OCI-LY1 (cell line): ENCODE measurements at regions not wholly inside any gene's neighbourhood (a gene's known extent, or its start where the extent isn't known, plus 50 kb on each side); places are given as distances from the start of the nearest gene placed in this dataset.

Source experiments
- H2AFZ ChIP-seq: fragments of 200-600 bp; sonication (generic), shearing (Covaris generic); 2 replicates; pipeline ENCODE4 v1.6.0; 2014; ENCODE audit warnings: antibody characterized with exemption, mild to moderate bottlenecking, low read length
- H3F3A ChIP-seq: fragments of 200-600 bp; sonication (generic), shearing (Covaris generic); 2 replicates; pipeline ENCODE4 v1.6.0; 2014; ENCODE audit warnings: mild to moderate bottlenecking, antibody characterized with exemption, low read length, moderate library complexity; ENCODE audit not compliant: insufficient read depth
- H3K27ac ChIP-seq: fragments of 200-600 bp; sonication (generic); 2 replicates; pipeline ENCODE4 v1.5.1; 2014; ENCODE audit warnings: low read length, mixed run types, mild to moderate bottlenecking, low read depth; ENCODE audit not compliant: poor library complexity, severe bottlenecking
- H3K27me3 ChIP-seq: fragments of 200-600 bp; sonication (generic); 2 replicates; pipeline ENCODE4 v1.6.0; 2014; ENCODE audit warnings: antibody characterized with exemption, mild to moderate bottlenecking, low read length, moderate library complexity; ENCODE audit not compliant: insufficient read depth
- H3K36me3 ChIP-seq: fragments of 200-600 bp; sonication (generic); 2 replicates; pipeline ENCODE4 v1.6.1; 2014; ENCODE audit warnings: mild to moderate bottlenecking, antibody characterized with exemption, low read length, moderate library complexity, mixed read lengths; ENCODE audit not compliant: insufficient read depth
- H3K4me1 ChIP-seq: fragments of 200-600 bp; sonication (generic); 2 replicates; pipeline ENCODE4 v1.5.1; 2014; ENCODE audit warnings: mild to moderate bottlenecking, low read length, moderate library complexity; ENCODE audit not compliant: insufficient read depth, severe bottlenecking
- H3K4me2 ChIP-seq: fragments of 200-600 bp; sonication (generic), shearing (Covaris generic); 2 replicates; pipeline ENCODE4 v1.6.1; 2014; ENCODE audit warnings: low read length
- H3K4me3 ChIP-seq: fragments of 200-600 bp; sonication (generic); 2 replicates; pipeline ENCODE4 v1.5.1; 2014; ENCODE audit warnings: low read length, low read depth, mild to moderate bottlenecking, mixed read lengths; ENCODE audit not compliant: poor library complexity, severe bottlenecking
- H3K79me2 ChIP-seq: fragments of 200-600 bp; shearing (Covaris generic); 2 replicates; pipeline ENCODE4 v1.6.1; 2016; ENCODE audit warnings: mixed run types, low read length, mixed read lengths; ENCODE audit not compliant: insufficient read depth
- H3K9ac ChIP-seq: fragments of 200-600 bp; sonication (generic), shearing (Covaris generic); 2 replicates; pipeline ENCODE4 v1.6.1; 2014; ENCODE audit warnings: mild to moderate bottlenecking, low read length, mixed read lengths
- H3K9me2 ChIP-seq: fragments of 200-600 bp; sonication (generic), shearing (Covaris generic); 2 replicates; pipeline ENCODE4 v1.6.1; 2014; ENCODE audit warnings: low read depth, mild to moderate bottlenecking, low read length, mixed read lengths
- H3K9me3 ChIP-seq: fragments of 200-600 bp; shearing (Covaris generic); 2 replicates; pipeline ENCODE4 v1.6.1; 2014; ENCODE audit warnings: low read length, mixed read lengths
- H4K20me1 ChIP-seq: fragments of 200-600 bp; sonication (generic), shearing (Covaris generic); 2 replicates; pipeline ENCODE4 v1.6.0; 2016; ENCODE audit warnings: mild to moderate bottlenecking, low read length; ENCODE audit not compliant: insufficient read depth
- CTCF ChIP-seq: fragments of 200-600 bp; sonication (generic), shearing (Covaris generic); IDR thresholded peaks from 2 replicates; pipeline ENCODE4 v1.5.1; 2017; ENCODE audit warnings: mild to moderate bottlenecking, antibody characterized with exemption, low read length, moderate library complexity, mixed read lengths
- EZH2 ChIP-seq: fragments of 200-600 bp; sonication (generic), shearing (Covaris generic); IDR thresholded peaks from 2 replicates; pipeline ENCODE4 v1.8.0; 2017; ENCODE audit warnings: borderline replicate concordance, mixed run types, mild to moderate bottlenecking, antibody characterized with exemption, low read length, moderate library complexity, mixed read lengths

DNA sequence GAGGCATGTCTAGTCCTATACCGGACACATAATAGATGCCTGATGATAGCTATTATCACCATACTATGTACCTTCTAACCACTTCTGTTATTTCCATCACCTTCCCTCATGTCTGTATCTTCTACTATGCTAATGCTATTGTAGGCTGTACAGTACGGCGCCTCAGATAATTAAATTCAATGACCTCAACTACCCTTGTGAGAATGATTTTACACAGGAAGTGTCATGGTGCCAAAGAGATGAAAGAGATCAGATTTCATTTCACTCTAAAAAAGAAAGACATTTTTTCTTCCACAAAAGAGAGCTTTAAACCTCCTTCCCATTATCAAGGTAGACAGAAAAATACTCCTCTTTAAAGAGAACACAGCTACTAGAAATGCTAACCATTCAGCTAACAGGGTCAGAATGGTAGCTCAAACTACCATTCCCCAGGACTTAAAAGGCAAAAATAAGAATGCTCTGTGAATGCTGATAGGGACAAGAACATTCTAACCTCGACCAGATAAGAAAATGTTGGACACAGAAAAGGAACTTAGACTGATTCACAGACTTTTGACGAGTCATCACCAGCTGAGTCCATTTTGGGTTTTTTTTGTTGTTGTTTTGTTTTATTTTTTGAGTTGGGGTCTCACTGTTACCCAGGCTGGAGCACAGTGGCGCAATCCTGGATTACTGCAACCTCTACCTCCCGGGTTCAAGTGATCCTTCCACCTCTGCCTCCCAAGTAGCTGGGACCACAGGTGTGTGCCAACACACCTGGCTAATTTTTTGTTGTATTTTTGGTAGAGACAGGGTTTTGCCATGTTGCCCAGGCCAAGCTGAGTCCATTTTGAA lies 99.2 kb upstream of the RAPGEF2 start:
- H3K9ac ChIP-seq: no peak overlapping the region
- no peak overlapping the region for H3K4me3 ChIP-seq
- no peak overlapping the region for H3K27ac ChIP-seq
- no peaks in the 10 kb centered on the region for H3K79me2 ChIP-seq
- no peaks in the 10 kb centered on the region for H3F3A ChIP-seq
- H3K4me2 ChIP-seq: no peak overlapping the region
- H3K9me3 ChIP-seq: no peaks in the 10 kb centered on the region
- H3K27me3 ChIP-seq: no peaks in the 10 kb centered on the region
- no peaks in the 10 kb centered on the region for H3K9me2 ChIP-seq
- TF ChIP-seq EZH2 (no peak), CTCF (no peak)
- H3K4me1 ChIP-seq: no peaks in the 10 kb centered on the region
- no peaks in the 10 kb centered on the region for H4K20me1 ChIP-seq
- no peak overlapping the region for H2AFZ ChIP-seq
- H3K36me3 ChIP-seq: no peaks in the 10 kb centered on the region

DNA sequence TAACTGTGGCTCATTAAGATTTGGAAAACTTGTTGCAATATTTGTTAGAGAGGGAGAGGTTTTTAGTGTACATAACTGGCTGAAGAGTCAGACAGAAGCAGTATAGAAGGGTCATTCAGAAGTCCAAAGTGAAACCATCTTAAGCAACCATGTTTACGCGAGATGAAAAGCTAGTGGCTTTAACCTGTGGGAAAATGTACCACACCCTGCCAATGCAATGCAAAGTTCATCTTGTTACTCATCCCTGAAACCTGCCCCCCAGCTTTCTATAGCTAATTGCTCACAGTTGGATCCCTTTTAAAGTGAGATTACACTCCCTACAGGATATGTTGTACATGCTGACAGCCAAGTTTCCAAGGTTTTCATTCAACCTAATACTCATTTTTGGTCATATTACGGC lies 96.7 kb upstream of the RAPGEF2 start:
- H3K27ac ChIP-seq: no peak overlapping the region
- H3K9me2 ChIP-seq: no peaks in the 10 kb centered on the region
- no peak overlapping the region for H3K4me3 ChIP-seq
- no peaks in the 10 kb centered on the region for H3K4me1 ChIP-seq
- no peaks in the 10 kb centered on the region for H3K36me3 ChIP-seq
- H2AFZ ChIP-seq: no peak overlapping the region
- no peak overlapping the region for H3K4me2 ChIP-seq
- H4K20me1 ChIP-seq: no peaks in the 10 kb centered on the region
- no peaks in the 10 kb centered on the region for H3F3A ChIP-seq
- H3K27me3 ChIP-seq: no peaks in the 10 kb centered on the region
- no peak overlapping the region for H3K9ac ChIP-seq
- H3K79me2 ChIP-seq: no peaks in the 10 kb centered on the region
- no peaks in the 10 kb centered on the region for H3K9me3 ChIP-seq
- TF ChIP-seq EZH2 (no peak), CTCF (no peak)

- H3K9me2 ChIP-seq: no peaks in the 10 kb centered on the region
- H3K79me2 ChIP-seq: no peaks in the 10 kb centered on the region
- no peaks in the 10 kb centered on the region for H3K36me3 ChIP-seq
- H3K4me1 ChIP-seq: no peaks in the 10 kb centered on the region
- H3K4me2 ChIP-seq: no peak overlapping the region
- H4K20me1 ChIP-seq: no peaks in the 10 kb centered on the region
- no peaks in the 10 kb centered on the region for H3F3A ChIP-seq
- H3K27me3 ChIP-seq: no peaks in the 10 kb centered on the region
- H2AFZ ChIP-seq: no peak overlapping the region
- H3K9me3 ChIP-seq: no peaks in the 10 kb centered on the region
- H3K27ac ChIP-seq: no peak overlapping the region
- H3K4me3 ChIP-seq: no peak overlapping the region
- H3K9ac ChIP-seq: no peak overlapping the region
- no peak for TF ChIP-seq EZH2
- no peak for TF ChIP-seq CTCF
Observed at GRCh38 chr4:159008671-159009070, 94.2 kb upstream of the RAPGEF2 start.
